Nephron progenitor cell (in vitro differentiated cells): ENCODE measurements at regions not wholly inside any gene's neighbourhood (a gene's known extent, or its start where the extent isn't known, plus 50 kb on each side); places are given as distances from the start of the nearest gene placed in this dataset.

Experiments used
- DNase-seq: peaks from one replicate; pipeline ENCODE4 v3.0.0; 2021
- H3K27ac Mint-ChIP-seq: 2 replicates; pipeline ENCODE4 v1.8.0; 2021; ENCODE audit warnings: mild to moderate bottlenecking, moderate library complexity, mixed read lengths
- H3K27me3 Mint-ChIP-seq: 2 replicates; pipeline ENCODE4 v1.8.0; 2021; ENCODE audit warnings: mild to moderate bottlenecking, low read depth, mixed read lengths; ENCODE audit not compliant: poor library complexity
- H3K36me3 Mint-ChIP-seq: 2 replicates; pipeline ENCODE4 v1.8.0; 2021; ENCODE audit warnings: low read depth, mixed read lengths
- H3K4me1 Mint-ChIP-seq: 2 replicates; pipeline ENCODE4 v1.8.0; 2021; ENCODE audit warnings: mixed read lengths
- H3K4me3 Mint-ChIP-seq: 2 replicates; pipeline ENCODE4 v1.8.0; 2021; ENCODE audit warnings: mild to moderate bottlenecking, moderate library complexity, mixed read lengths
- H3K9me3 Mint-ChIP-seq: 2 replicates; pipeline ENCODE4 v1.8.0; 2021; ENCODE audit warnings: mild to moderate bottlenecking, moderate library complexity, mixed read lengths
- CTCF ChIP-seq: fragments of 200-600 bp; sonication (generic); IDR thresholded peaks from 2 replicates; pipeline ENCODE4 v1.5.0; 2021; ENCODE audit warnings: antibody characterized with exemption

GRCh38 chr13:105611424-105611823 is 924.0 kb downstream of the EFNB2 start:
- Mint-ChIP-seq H3K36me3 (no peaks in the 10 kb centered on the region), H3K9me3 (no peaks in the 10 kb centered on the region), H3K27ac (no peak overlapping the region), H3K4me3 (no peak overlapping the region), H3K27me3 (no peaks in the 10 kb centered on the region), H3K4me1 (no peaks in the 10 kb centered on the region)
- no peak for DNase-seq
- no peak for TF ChIP-seq CTCF

GRCh38 chr13:105608104-105608503 is 927.4 kb downstream of the EFNB2 start:
- Mint-ChIP-seq H3K27ac (no peak overlapping the region), H3K4me1 (no peaks in the 10 kb centered on the region), H3K27me3 (no peaks in the 10 kb centered on the region), H3K36me3 (no peaks in the 10 kb centered on the region), H3K4me3 (no peak overlapping the region), H3K9me3 (no peaks in the 10 kb centered on the region)
- no peak for TF ChIP-seq CTCF
- no peak for DNase-seq

GRCh38 chr13:105607426-105607825 is 928.0 kb downstream of the EFNB2 start:
- Mint-ChIP-seq H3K36me3 (no peaks in the 10 kb centered on the region), H3K4me1 (no peaks in the 10 kb centered on the region), H3K27me3 (no peaks in the 10 kb centered on the region), H3K4me3 (no peak overlapping the region), H3K9me3 (no peaks in the 10 kb centered on the region), H3K27ac (no peak overlapping the region)
- no peak for DNase-seq
- TF ChIP-seq CTCF = no peak

GRCh38 chr13:105607016-105607415 is 928.4 kb downstream of the EFNB2 start:
- H3K4me1 Mint-ChIP-seq = no peaks in the 10 kb centered on the region
- H3K27ac Mint-ChIP-seq = no peak overlapping the region

GRCh38 chr13:105602956-105603670 is 932.3 kb downstream of the EFNB2 start:
- no peaks in the 10 kb centered on the region for H3K36me3 Mint-ChIP-seq
- H3K27me3 Mint-ChIP-seq = no peaks in the 10 kb centered on the region
- no peak overlapping the region for H3K27ac Mint-ChIP-seq
- H3K4me3 Mint-ChIP-seq = no peak overlapping the region
- H3K4me1 Mint-ChIP-seq = peaks cover 5% of the 10 kb centered on the region
- no peaks in the 10 kb centered on the region for H3K9me3 Mint-ChIP-seq
- no peak for DNase-seq
- no peak for TF ChIP-seq CTCF

More at GRCh38 chr13:105607016-105607415, 928.4 kb downstream of the EFNB2 start:
- no peaks in the 10 kb centered on the region for H3K27me3 Mint-ChIP-seq
- no peaks in the 10 kb centered on the region for H3K36me3 Mint-ChIP-seq
- H3K9me3 Mint-ChIP-seq = no peaks in the 10 kb centered on the region
- no peak overlapping the region for H3K4me3 Mint-ChIP-seq
- no peak for DNase-seq
- no peak for TF ChIP-seq CTCF

- H3K27ac Mint-ChIP-seq = no peak overlapping the region
- TF ChIP-seq CTCF = no peak
- H3K27me3 Mint-ChIP-seq = no peaks in the 10 kb centered on the region
- H3K9me3 Mint-ChIP-seq = no peaks in the 10 kb centered on the region
- no peak overlapping the region for H3K4me3 Mint-ChIP-seq
- H3K36me3 Mint-ChIP-seq = no peaks in the 10 kb centered on the region
- DNase-seq = no peak
- peaks cover 5% of the 10 kb centered on the region for H3K4me1 Mint-ChIP-seq
Measured at GRCh38 chr13:105599477-105600037, 935.9 kb downstream of the EFNB2 start.
